SU-DHL-6 (cell line): ENCODE measurements at regions not wholly inside any gene's neighbourhood (a gene's known extent, or its start where the extent isn't known, plus 50 kb on each side); places are given as distances from the start of the nearest gene placed in this dataset.

Experiments
- H2AFZ ChIP-seq: fragments of 200-600 bp; sonication (generic); 2 replicates; pipeline ENCODE4 v1.6.1; 2014; ENCODE audit warnings: low read depth, mild to moderate bottlenecking, moderate library complexity, mixed read lengths, antibody characterized with exemption, low read length; ENCODE audit not compliant: severe bottlenecking
- H3F3A ChIP-seq: fragments of 200-600 bp; shearing (Covaris generic); 2 replicates; pipeline ENCODE4 v1.6.0; 2016; ENCODE audit warnings: antibody characterized with exemption, mild to moderate bottlenecking; ENCODE audit not compliant: insufficient read depth
- H3K27ac ChIP-seq: fragments of 200-600 bp; sonication (generic); 2 replicates; pipeline ENCODE4 v1.5.1; 2016; ENCODE audit warnings: low read depth, mild to moderate bottlenecking, low read length, moderate library complexity, mixed read lengths
- H3K27me3 ChIP-seq: fragments of 200-600 bp; sonication (generic), shearing (Covaris generic); 2 replicates; pipeline ENCODE4 v1.6.0; 2014; ENCODE audit warnings: mild to moderate bottlenecking, low read length
- H3K36me3 ChIP-seq: fragments of 200-600 bp; sonication (generic); 2 replicates; pipeline ENCODE4 v1.6.1; 2014; ENCODE audit warnings: mild to moderate bottlenecking, low read length, mixed read lengths
- H3K4me2 ChIP-seq: fragments of 300-600, 200-600 bp; shearing (Covaris generic), sonication (generic); 2 replicates; pipeline ENCODE4 v1.6.0; 2014; ENCODE audit warnings: low read length, low read depth, mild to moderate bottlenecking; ENCODE audit not compliant: poor library complexity, severe bottlenecking
- H3K4me3 ChIP-seq: fragments of 200-600 bp; sonication (generic); 2 replicates; pipeline ENCODE4 v1.5.1; 2014; ENCODE audit warnings: antibody characterized with exemption, low read length, mild to moderate bottlenecking, mixed read lengths; ENCODE audit not compliant: insufficient read depth, poor library complexity, severe bottlenecking
- H3K79me2 ChIP-seq: fragments of 200-600 bp; sonication (generic); 2 replicates; pipeline ENCODE4 v1.6.1; 2014; ENCODE audit warnings: mild to moderate bottlenecking, low read length, moderate library complexity; ENCODE audit not compliant: insufficient read depth
- H3K9ac ChIP-seq: fragments of 200-600 bp; sonication (generic); 2 replicates; pipeline ENCODE4 v1.7.0; 2014; ENCODE audit warnings: mild to moderate bottlenecking, low read length
- H3K9me2 ChIP-seq: fragments of 200-600 bp; sonication (generic); replicated peaks from 2 replicates; pipeline ENCODE4 v1.6.1; 2014; ENCODE audit warnings: low read length; ENCODE audit not compliant: insufficient read depth
- H3K9me3 ChIP-seq: fragments of 200-600 bp; sonication (generic); 2 replicates; pipeline ENCODE4 v1.6.1; 2014; ENCODE audit warnings: low read length, mixed read lengths; ENCODE audit not compliant: insufficient read depth
- H4K20me1 ChIP-seq: fragments of 200-600 bp; sonication (generic); 2 replicates; pipeline ENCODE4 v1.6.1; 2014; ENCODE audit warnings: low read depth, mild to moderate bottlenecking, antibody characterized with exemption, low read length, moderate library complexity, mixed read lengths
- EZH2phosphoT487 ChIP-seq: fragments of 200-600 bp; sonication (generic), shearing (Covaris generic); conservative IDR thresholded peaks from 2 replicates; pipeline ENCODE4 v1.6.1; 2018; ENCODE audit warnings: mild to moderate bottlenecking, antibody characterized with exemption, low read length, moderate library complexity, mixed read lengths
- TF ChIP-seq, protein P1 (sequence below): fragments of 200-600 bp; sonication (generic); IDR thresholded peaks from one replicate; pipeline ENCODE4 v1.5.1; 2017; ENCODE audit warnings: antibody characterized with exemption, mild to moderate bottlenecking, low read length, moderate library complexity; ENCODE audit not compliant: insufficient read depth, poor library complexity, severe bottlenecking

DNA sequence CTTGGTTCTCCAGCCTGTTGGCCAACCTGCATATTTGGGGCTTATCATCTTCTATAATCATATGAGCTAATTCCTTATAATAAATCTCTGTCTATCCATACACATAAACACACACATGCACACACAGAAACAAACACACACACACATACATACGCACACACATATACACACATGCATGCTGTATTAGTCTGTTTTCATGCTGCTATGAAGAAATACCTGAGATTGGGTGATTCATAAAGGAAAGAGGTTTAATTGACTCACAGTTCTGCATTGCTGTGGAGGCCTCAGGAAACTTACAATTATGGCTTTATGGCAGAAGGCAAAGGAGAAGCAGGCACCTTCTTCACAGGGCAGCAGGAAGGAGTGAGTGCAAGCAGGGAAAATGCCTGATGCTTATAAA, 707.4 kb upstream of the CDH2 start:
- Histone ChIP-seq H3K9me2 (no peaks in the 10 kb centered on the region), H3K27ac (no peak overlapping the region), H3K9ac (no peak overlapping the region), H3K4me2 (no peak overlapping the region), H3K36me3 (no peaks in the 10 kb centered on the region), H3K27me3 (no peaks in the 10 kb centered on the region), H4K20me1 (no peaks in the 10 kb centered on the region), H2AFZ (no peak overlapping the region), H3K9me3 (no peaks in the 10 kb centered on the region), H3K79me2 (no peaks in the 10 kb centered on the region), H3K4me3 (no peak overlapping the region), H3F3A (no peaks in the 10 kb centered on the region)
- TF ChIP-seq, protein P1, sequence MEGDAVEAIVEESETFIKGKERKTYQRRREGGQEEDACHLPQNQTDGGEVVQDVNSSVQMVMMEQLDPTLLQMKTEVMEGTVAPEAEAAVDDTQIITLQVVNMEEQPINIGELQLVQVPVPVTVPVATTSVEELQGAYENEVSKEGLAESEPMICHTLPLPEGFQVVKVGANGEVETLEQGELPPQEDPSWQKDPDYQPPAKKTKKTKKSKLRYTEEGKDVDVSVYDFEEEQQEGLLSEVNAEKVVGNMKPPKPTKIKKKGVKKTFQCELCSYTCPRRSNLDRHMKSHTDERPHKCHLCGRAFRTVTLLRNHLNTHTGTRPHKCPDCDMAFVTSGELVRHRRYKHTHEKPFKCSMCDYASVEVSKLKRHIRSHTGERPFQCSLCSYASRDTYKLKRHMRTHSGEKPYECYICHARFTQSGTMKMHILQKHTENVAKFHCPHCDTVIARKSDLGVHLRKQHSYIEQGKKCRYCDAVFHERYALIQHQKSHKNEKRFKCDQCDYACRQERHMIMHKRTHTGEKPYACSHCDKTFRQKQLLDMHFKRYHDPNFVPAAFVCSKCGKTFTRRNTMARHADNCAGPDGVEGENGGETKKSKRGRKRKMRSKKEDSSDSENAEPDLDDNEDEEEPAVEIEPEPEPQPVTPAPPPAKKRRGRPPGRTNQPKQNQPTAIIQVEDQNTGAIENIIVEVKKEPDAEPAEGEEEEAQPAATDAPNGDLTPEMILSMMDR: no peak
- TF ChIP-seq EZH2phosphoT487: no peak

DNA sequence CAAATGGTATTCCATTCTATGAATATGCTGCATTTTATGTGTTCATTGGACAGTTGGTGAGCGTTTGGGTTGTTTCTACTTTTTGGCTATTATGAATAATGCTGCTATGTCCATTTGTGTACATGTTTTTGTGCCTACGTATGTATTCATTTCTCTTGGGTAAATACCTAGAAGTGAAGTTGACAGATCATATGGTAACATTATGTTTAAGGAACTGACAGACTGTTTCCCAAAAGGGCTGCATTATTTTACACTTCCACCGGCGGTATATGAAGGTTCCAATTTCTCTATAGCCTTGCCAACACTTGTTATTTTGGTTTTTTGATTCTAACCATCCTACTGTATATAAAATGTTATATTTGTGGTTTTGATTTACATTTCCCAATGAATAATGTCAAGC, 703.9 kb upstream of the CDH2 start:
- Histone ChIP-seq H3K79me2 (no peaks in the 10 kb centered on the region), H3K9me3 (no peaks in the 10 kb centered on the region), H3K4me2 (no peak overlapping the region), H2AFZ (no peak overlapping the region), H3K27ac (no peak overlapping the region), H4K20me1 (no peaks in the 10 kb centered on the region), H3K9ac (no peak overlapping the region), H3F3A (no peaks in the 10 kb centered on the region), H3K9me2 (no peaks in the 10 kb centered on the region), H3K36me3 (no peaks in the 10 kb centered on the region), H3K27me3 (no peaks in the 10 kb centered on the region), H3K4me3 (no peak overlapping the region)
- TF ChIP-seq, protein P1: no peak
- no peak for TF ChIP-seq EZH2phosphoT487

DNA sequence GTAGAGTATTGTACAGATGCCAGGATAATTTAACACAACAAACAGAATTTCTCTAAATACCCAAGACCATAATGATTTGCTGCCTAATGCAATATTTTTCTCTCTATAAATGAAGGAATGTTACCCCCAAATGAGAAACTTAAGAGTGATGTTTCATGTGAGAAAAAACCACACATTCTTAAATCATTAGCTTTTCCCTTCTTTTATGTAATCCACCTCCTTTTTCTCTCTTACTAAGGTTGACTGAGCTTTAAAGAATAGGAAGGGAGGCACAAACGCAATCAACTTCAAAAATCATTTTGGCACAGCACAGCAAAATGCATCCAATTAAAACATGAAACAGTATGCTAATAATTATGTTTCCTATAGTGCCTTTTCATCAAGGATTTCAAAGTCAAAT, 698.1 kb upstream of the CDH2 start:
- Histone ChIP-seq H3F3A (no peaks in the 10 kb centered on the region), H3K36me3 (no peaks in the 10 kb centered on the region), H3K9me3 (peaks cover 9% of the 10 kb centered on the region; the same call in 1 of the 2 replicates)

More for the DNA sequence above, 698.1 kb upstream of the CDH2 start:
- Histone ChIP-seq H3K27ac (no peak overlapping the region), H3K9me2 (no peaks in the 10 kb centered on the region), H2AFZ (no peak overlapping the region), H3K4me3 (no peak overlapping the region), H3K79me2 (no peaks in the 10 kb centered on the region), H3K9ac (no peak overlapping the region), H3K4me2 (no peak overlapping the region), H4K20me1 (no peaks in the 10 kb centered on the region), H3K27me3 (no peaks in the 10 kb centered on the region)
- no peak for TF ChIP-seq EZH2phosphoT487
- TF ChIP-seq, protein P1: no peak
